HCT116 (cell line): ENCODE measurements at regions not wholly inside any gene's neighbourhood (a gene's known extent, or its start where the extent isn't known, plus 50 kb on each side); places are given as distances from the start of the nearest gene placed in this dataset.

Experiments
- ATAC-seq: fragments of 200-7000 bp; cut with Tn5 transposase; 2 replicates; pipeline ENCODE4 v1.9.1; 2020; ENCODE audit warnings: mild to moderate bottlenecking, moderate library complexity
- BruUV-seq: library from RNA; stranded (reverse); fragments of 400-500 nt; replicated peaks from 2 replicates; lab custom pipeline; 2021; lab: Mats Ljungman, UMichigan
- CTCF ChIA-PET: fragments of 300-600 bp; sonication (Branson Sonifier 250); formaldehyde crosslinking; loops from one replicate; lab custom pipeline; 2021; ENCODE audit warnings: antibody characterized with exemption; lab: Charles Lee
- POLR2A ChIA-PET: fragments of 300-600, 350-600 bp; sonication (Branson Sonifier 250); formaldehyde crosslinking; loops from one replicate; lab custom pipeline; 2021; ENCODE audit warnings: antibody characterized with exemption; lab: Charles Lee
- RAD21 ChIA-PET, 2 experiments: fragments of 300-600 bp; sonication (Branson Sonifier 250); formaldehyde crosslinking; loops; one replicate each; lab custom pipeline; 2023; ENCODE audit warnings: low total read pairs in 2 of 2; ENCODE audit not compliant: uncharacterized antibody in 2 of 2, unreplicated experiment in 2 of 2, low non-redundant PET in 1 of 2; lab: Charles Lee
- DNase-seq: peaks from one replicate; pipeline ENCODE4 v3.0.0-alpha.2; 2010; ENCODE audit warnings: low read depth, low spot score
- H2AFZ ChIP-seq: fragments of 200-600 bp; shearing (Covaris generic), sonication (generic); 2 replicates; pipeline ENCODE4 v1.6.1; 2017; ENCODE audit warnings: low read depth, mixed run types, mixed read lengths, antibody characterized with exemption, low read length; ENCODE audit not compliant: poor library complexity, severe bottlenecking
- H3K27ac ChIP-seq: 2 replicates; pipeline ENCODE4 v1.5.1; 2012; ENCODE audit warnings: low read depth, low read length
- H3K27me3 ChIP-seq: fragments of 200-600 bp; sonication (generic); 2 replicates; pipeline ENCODE4 v1.6.1; 2016; ENCODE audit warnings: mixed run types, low read length, mixed read lengths; ENCODE audit not compliant: insufficient read depth
- H3K36me3 ChIP-seq, 2 experiments: fragments of 200-500 bp in 1 of 2; fragments of 200-600 bp in 1 of 2; sonication (Bioruptor generic) in 1 of 2; sonication (generic) in 1 of 2; 2 replicates each; pipeline versions ENCODE4 v1.5.1 to v1.6.1; 2014 to 2016; ENCODE audit warnings: low read length in 2 of 2, inconsistent platforms in 1 of 2, mixed read lengths in 1 of 2, mixed run types in 1 of 2; ENCODE audit not compliant: insufficient read depth in 2 of 2, control insufficient read depth in 1 of 2
- H3K4me1 ChIP-seq, 2 experiments: fragments of 200-600 bp in 1 of 2; sonication (generic) in 1 of 2; 2 replicates each; pipeline versions ENCODE4 v1.5.1 to v1.6.1; 2012 to 2017; ENCODE audit warnings: low read length in 2 of 2, inconsistent platforms in 1 of 2, mild to moderate bottlenecking in 1 of 2, mixed read lengths in 1 of 2, mixed run types in 1 of 2, moderate library complexity in 1 of 2; ENCODE audit not compliant: insufficient read depth in 2 of 2, control insufficient read depth in 1 of 2
- H3K4me2 ChIP-seq: fragments of 200-600 bp; sonication (generic); 2 replicates; pipeline ENCODE4 v1.6.1; 2017; ENCODE audit warnings: mixed run types, low read length, mixed read lengths
- H3K4me3 ChIP-seq, 2 experiments: fragments of 200-600 bp in 1 of 2; sonication (generic) in 1 of 2; replicated peaks in 1 of 2; 2 replicates each; pipeline ENCODE4 v1.5.1; 2011 to 2016; ENCODE audit warnings: low read length in 2 of 2, control low read depth in 1 of 2, low read depth in 1 of 2, mild to moderate bottlenecking in 1 of 2, mixed read lengths in 1 of 2, mixed run types in 1 of 2
- H3K79me2 ChIP-seq: fragments of 200-600 bp; sonication (generic); 2 replicates; pipeline ENCODE4 v1.6.1; 2017; ENCODE audit warnings: mild to moderate bottlenecking, mixed run types, low read length, moderate library complexity, mixed read lengths; ENCODE audit not compliant: insufficient read depth
- H3K9ac ChIP-seq: fragments of 200-600 bp; sonication (generic); 2 replicates; pipeline ENCODE4 v1.6.1; 2016; ENCODE audit warnings: low read length, mixed read lengths
- H3K9me2 ChIP-seq: fragments of 200-600 bp; sonication (generic), shearing (Covaris generic); 2 replicates; pipeline ENCODE4 v1.6.1; 2017; ENCODE audit warnings: mixed run types, mild to moderate bottlenecking, moderate library complexity; ENCODE audit not compliant: insufficient read depth
- H3K9me3 ChIP-seq, 2 experiments: fragments of 200-500 bp in 1 of 2; fragments of 200-600 bp in 1 of 2; sonication (Bioruptor generic) in 1 of 2; sonication (generic) in 1 of 2; 2 replicates each; pipeline ENCODE4 v1.6.1; 2014 to 2017; ENCODE audit warnings: low read length in 2 of 2, mixed read lengths in 2 of 2, inconsistent platforms in 1 of 2, low read depth in 1 of 2, mild to moderate bottlenecking in 1 of 2, mixed run types in 1 of 2, moderate library complexity in 1 of 2; ENCODE audit not compliant: control insufficient read depth in 1 of 2, insufficient read depth in 1 of 2
- H4K20me1 ChIP-seq: fragments of 200-600 bp; sonication (generic), shearing (Covaris generic); 2 replicates; pipeline ENCODE4 v1.6.1; 2017; ENCODE audit warnings: mixed run types, mild to moderate bottlenecking, moderate library complexity; ENCODE audit not compliant: insufficient read depth
- CBX3 ChIP-seq: IDR thresholded peaks from 2 replicates; pipeline ENCODE4 v1.6.1; 2012; ENCODE audit warnings: low read depth
- CEBPB ChIP-seq: IDR thresholded peaks from 2 replicates; pipeline ENCODE4 v1.6.1; 2012; ENCODE audit warnings: low read depth
- EGR1 ChIP-seq: IDR thresholded peaks from 2 replicates; pipeline ENCODE4 v1.6.1; 2012; ENCODE audit warnings: low read depth
- FOSL1 ChIP-seq: IDR thresholded peaks from 2 replicates; pipeline ENCODE4 v1.6.1; 2012; ENCODE audit warnings: low read depth
- REST ChIP-seq: IDR thresholded peaks from 2 replicates; pipeline ENCODE4 v1.6.1; 2012; ENCODE audit warnings: low read depth
- SIN3A ChIP-seq: IDR thresholded peaks from 2 replicates; pipeline ENCODE4 v1.6.1; 2012; ENCODE audit warnings: low read depth
- TCF7L2 ChIP-seq: IDR thresholded peaks from 2 replicates; pipeline ENCODE4 v1.7.0; 2011; ENCODE audit warnings: borderline replicate concordance, inconsistent platforms; ENCODE audit not compliant: insufficient read depth, insufficient read length; ENCODE audit errors: extremely low read depth
- ZBTB33 ChIP-seq: IDR thresholded peaks from 2 replicates; pipeline ENCODE4 v1.6.1; 2011; ENCODE audit warnings: mild to moderate bottlenecking, low read length, moderate library complexity; ENCODE audit not compliant: insufficient replicate concordance; ENCODE audit errors: extremely low read depth
- ZFX ChIP-seq: fragments of 450-650 bp; IDR thresholded peaks from 2 replicates; pipeline ENCODE4 v1.6.1; 2017
- ZNF274 ChIP-seq: fragments of 200-500 bp; sonication (Bioruptor generic); IDR thresholded peaks from 2 replicates; pipeline ENCODE4 v1.6.1; 2014; ENCODE audit warnings: mild to moderate bottlenecking, low read depth, low read length, inconsistent platforms
- intact Hi-C: fragments of 100-400 bp; cut with micrococcal nuclease; formaldehyde crosslinking; loops from 2 replicates; pipeline ENCODE4 v1.10.0; 2022

- no peaks in the 10 kb centered on the region for H4K20me1 ChIP-seq
Measured at GRCh38 chr9:13896047-13896446, 417.9 kb downstream of the NFIB start.

More at GRCh38 chr9:13896047-13896446, 417.9 kb downstream of the NFIB start:
- DNase-seq (no peak), ATAC-seq (no peak)
- no peaks in the 10 kb centered on the region for H3K27me3 ChIP-seq
- POLR2A ChIA-PET, result no interaction called here
- no peaks in the 10 kb centered on the region for H3K36me3 ChIP-seq
- no peak for TF ChIP-seq SIN3A
- TF ChIP-seq REST, result no peak
- TF ChIP-seq ZBTB33, result no peak
- TF ChIP-seq EGR1, result no peak
- no peak for TF ChIP-seq CBX3
- TF ChIP-seq ZNF274, result no peak
- TF ChIP-seq ZFX, result no peak
- TF ChIP-seq TCF7L2, result no peak
- TF ChIP-seq FOSL1, result no peak
- TF ChIP-seq CEBPB, result no peak
- RAD21 ChIA-PET, result no interaction called here
- no peak overlapping the region for H2AFZ ChIP-seq
- no peaks in the 10 kb centered on the region for H3K79me2 ChIP-seq
- no peaks in the 10 kb centered on the region for H3K9me3 ChIP-seq
- no peaks in the 10 kb centered on the region for H3K9me2 ChIP-seq
- H3K4me1 ChIP-seq, result no peaks in the 10 kb centered on the region
- H3K4me2 ChIP-seq, result no peak overlapping the region
- H3K27ac ChIP-seq, result no peak overlapping the region
- no TSS peak for BruUV-seq
- no peak overlapping the region for H3K9ac ChIP-seq
- intact Hi-C loops, result no loop called here
- CTCF ChIA-PET, result no interaction called here
- no peak overlapping the region for H3K4me3 ChIP-seq
